ENCODE measurements at regions not wholly inside any gene's neighbourhood (a gene's known extent, or its start where the extent isn't known, plus 50 kb on each side); places are given as distances from the start of the nearest gene placed in this dataset.

DNA sequence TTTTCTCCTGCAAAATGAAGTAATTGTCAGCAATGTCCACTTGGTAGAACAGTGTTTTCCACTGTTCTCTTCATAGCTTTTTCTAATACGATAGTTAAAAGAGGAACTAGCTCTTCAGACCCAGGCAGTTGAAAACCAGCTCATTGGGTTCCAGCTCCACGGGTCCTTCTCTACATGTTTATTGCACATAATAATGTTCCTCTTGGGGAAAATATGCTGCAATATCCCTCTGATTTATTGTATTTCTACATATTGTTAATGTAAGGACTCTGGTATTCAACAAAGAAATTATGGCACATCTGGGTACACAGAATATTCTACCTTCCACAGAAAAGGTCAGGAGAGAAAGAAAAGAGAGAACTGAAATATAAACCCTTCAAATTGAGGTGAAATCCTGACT is 473.4 kb downstream of the TRIML1 start:
- Histone ChIP-seq H3K27me3 (replicated peaks in 1 of 7) (no peaks in the 10 kb centered on the region), H3K4me3 (no peak overlapping the region), H3K36me3 (no peaks in the 10 kb centered on the region), H3K9me3 (peaks cover 0 to 29% (median 3%) of the 10 kb centered on the region in 8 donors), H3K27ac (no peak overlapping the region), H3K4me1 (no peaks in the 10 kb centered on the region)
- TF ChIP-seq POLR2A (IDR thresholded peaks at IDR 0.05), result no peak
- no peak for TF ChIP-seq POLR2AphosphoS5 (IDR thresholded peaks at IDR 0.05)
- TF ChIP-seq, protein P1, sequence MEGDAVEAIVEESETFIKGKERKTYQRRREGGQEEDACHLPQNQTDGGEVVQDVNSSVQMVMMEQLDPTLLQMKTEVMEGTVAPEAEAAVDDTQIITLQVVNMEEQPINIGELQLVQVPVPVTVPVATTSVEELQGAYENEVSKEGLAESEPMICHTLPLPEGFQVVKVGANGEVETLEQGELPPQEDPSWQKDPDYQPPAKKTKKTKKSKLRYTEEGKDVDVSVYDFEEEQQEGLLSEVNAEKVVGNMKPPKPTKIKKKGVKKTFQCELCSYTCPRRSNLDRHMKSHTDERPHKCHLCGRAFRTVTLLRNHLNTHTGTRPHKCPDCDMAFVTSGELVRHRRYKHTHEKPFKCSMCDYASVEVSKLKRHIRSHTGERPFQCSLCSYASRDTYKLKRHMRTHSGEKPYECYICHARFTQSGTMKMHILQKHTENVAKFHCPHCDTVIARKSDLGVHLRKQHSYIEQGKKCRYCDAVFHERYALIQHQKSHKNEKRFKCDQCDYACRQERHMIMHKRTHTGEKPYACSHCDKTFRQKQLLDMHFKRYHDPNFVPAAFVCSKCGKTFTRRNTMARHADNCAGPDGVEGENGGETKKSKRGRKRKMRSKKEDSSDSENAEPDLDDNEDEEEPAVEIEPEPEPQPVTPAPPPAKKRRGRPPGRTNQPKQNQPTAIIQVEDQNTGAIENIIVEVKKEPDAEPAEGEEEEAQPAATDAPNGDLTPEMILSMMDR (IDR thresholded peaks at IDR 0.05 in 8 of 11, conservative IDR thresholded peaks at IDR 0.05 in 3 of 11), result no peak
- DNase-seq, result no peak
- intact Hi-C loops (cut with DNase I; ENCODE audit: low total_unique reads), result no loop called here
- WGBS, 5 donors, result 52 to 58% (median 56%) methylated on average over 2 of the region's 2 CpGs

DNA sequence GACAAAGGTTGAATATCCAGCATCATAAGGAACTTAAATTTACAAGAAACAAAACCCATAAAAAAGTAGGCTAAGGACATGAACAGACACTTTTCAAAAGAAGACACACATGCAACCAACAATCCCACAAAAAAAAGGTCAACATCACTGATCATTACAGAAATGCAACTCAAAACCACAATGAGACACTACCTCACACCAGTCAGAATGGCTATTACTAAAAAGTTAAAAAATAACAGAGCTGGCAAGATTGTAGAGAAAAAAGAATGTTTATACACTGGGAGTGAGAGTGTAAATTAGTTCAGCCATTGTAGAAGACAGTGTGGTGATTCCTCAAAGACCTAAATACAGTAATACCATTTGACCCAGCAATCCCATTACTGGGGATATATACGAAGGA is 474.7 kb downstream of the TRIML1 start:
- Histone ChIP-seq H3K36me3 (no peaks in the 10 kb centered on the region), H3K27ac (no peak overlapping the region), H3K4me3 (no peak overlapping the region), H3K4me1 (no peaks in the 10 kb centered on the region), H3K9me3 (peaks cover 0 to 29% (median 6%) of the 10 kb centered on the region in 8 donors), H3K27me3 (replicated peaks in 1 of 7) (no peaks in the 10 kb centered on the region)
- no peak for DNase-seq
- intact Hi-C loops (cut with DNase I; ENCODE audit: low total_unique reads), result no loop called here
- TF ChIP-seq POLR2AphosphoS5 (IDR thresholded peaks at IDR 0.05) (no peak), POLR2A (IDR thresholded peaks at IDR 0.05) (no peak)
- TF ChIP-seq, protein P1 (IDR thresholded peaks at IDR 0.05 in 8 of 11, conservative IDR thresholded peaks at IDR 0.05 in 3 of 11), result no peak
- 57 to 97% (median 84%) methylated on average over 1 of the region's 1 CpG for whole genome bisulfite sequencing, 5 donors

- Histone ChIP-seq H3K4me3 (no peak overlapping the region), H3K9me3 (peaks cover 0 to 30% (median 9%) of the 10 kb centered on the region in 8 donors), H3K27me3 (replicated peaks in 1 of 7) (no peaks in the 10 kb centered on the region), H3K36me3 (no peaks in the 10 kb centered on the region), H3K4me1 (no peaks in the 10 kb centered on the region), H3K27ac (no peak overlapping the region)
- WGBS, 5 donors, result 48 to 61% (median 50%) methylated on average over 18 of the region's 18 CpGs
- intact Hi-C loops (cut with DNase I; ENCODE audit: low total_unique reads), result no loop called here
- no peak for DNase-seq
- TF ChIP-seq, protein P1 (IDR thresholded peaks at IDR 0.05 in 8 of 11, conservative IDR thresholded peaks at IDR 0.05 in 3 of 11), result no peak
- TF ChIP-seq POLR2AphosphoS5 (IDR thresholded peaks at IDR 0.05), result no peak
- TF ChIP-seq POLR2A (IDR thresholded peaks at IDR 0.05), result no peak
Measured at GRCh38 chr4:188619456-188620149, 480.4 kb downstream of the TRIML1 start.

DNA sequence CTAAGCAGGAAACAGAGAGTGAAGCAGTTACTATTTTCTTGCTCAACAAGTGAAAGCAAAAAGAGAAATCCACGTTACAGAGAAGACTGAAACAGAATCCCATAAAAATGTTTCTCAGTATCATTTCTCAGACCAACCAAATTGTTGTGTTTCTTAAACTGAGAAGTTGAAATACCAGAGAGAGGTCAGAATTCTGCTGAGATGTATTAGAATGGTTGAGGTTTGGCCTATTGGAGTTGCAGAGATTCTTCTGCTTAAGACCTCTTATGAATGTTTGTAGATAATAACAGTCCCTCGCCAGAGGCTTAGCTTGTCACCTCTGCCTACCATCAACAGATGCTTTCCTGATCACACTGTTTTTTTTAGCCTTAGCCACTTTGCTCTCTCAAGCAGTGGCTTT is 481.4 kb downstream of the TRIML1 start:
- intact Hi-C loops (cut with DNase I; ENCODE audit: low total_unique reads), result no loop called here
- 31 to 54% (median 38%) methylated on average over 2 of the region's 2 CpGs for WGBS, 5 donors
- Histone ChIP-seq H3K27me3 (replicated peaks in 1 of 7) (no peaks in the 10 kb centered on the region), H3K4me1 (no peaks in the 10 kb centered on the region), H3K27ac (no peak overlapping the region), H3K36me3 (no peaks in the 10 kb centered on the region), H3K9me3 (peaks cover 0 to 28% (median 6%) of the 10 kb centered on the region in 8 donors), H3K4me3 (no peak overlapping the region)
- TF ChIP-seq, protein P1 (IDR thresholded peaks at IDR 0.05 in 8 of 11, conservative IDR thresholded peaks at IDR 0.05 in 3 of 11), result no peak
- TF ChIP-seq POLR2AphosphoS5 (IDR thresholded peaks at IDR 0.05), result no peak
- TF ChIP-seq POLR2A (IDR thresholded peaks at IDR 0.05), result no peak
- DNase-seq, result no peak

Data from spleen (tissue), 11 donors.